Epithelial cell of proximal tubule (primary cell): ENCODE measurements at regions not wholly inside any gene's neighbourhood (a gene's known extent, or its start where the extent isn't known, plus 50 kb on each side); places are given as distances from the start of the nearest gene placed in this dataset.

Source experiments
- DNase-seq: peaks from one replicate; pipeline ENCODE4 v3.0.0-alpha.2; 2011; ENCODE audit warnings: low read depth
- H3K4me3 ChIP-seq: 2 replicates; pipeline ENCODE4 v1.5.1; 2011; ENCODE audit warnings: low read depth, mild to moderate bottlenecking, low read length
- TF ChIP-seq, protein P1 (sequence below): conservative IDR thresholded peaks from 2 replicates; pipeline ENCODE4 v1.5.1; 2012; ENCODE audit warnings: low read depth, mild to moderate bottlenecking, low read length

DNA sequence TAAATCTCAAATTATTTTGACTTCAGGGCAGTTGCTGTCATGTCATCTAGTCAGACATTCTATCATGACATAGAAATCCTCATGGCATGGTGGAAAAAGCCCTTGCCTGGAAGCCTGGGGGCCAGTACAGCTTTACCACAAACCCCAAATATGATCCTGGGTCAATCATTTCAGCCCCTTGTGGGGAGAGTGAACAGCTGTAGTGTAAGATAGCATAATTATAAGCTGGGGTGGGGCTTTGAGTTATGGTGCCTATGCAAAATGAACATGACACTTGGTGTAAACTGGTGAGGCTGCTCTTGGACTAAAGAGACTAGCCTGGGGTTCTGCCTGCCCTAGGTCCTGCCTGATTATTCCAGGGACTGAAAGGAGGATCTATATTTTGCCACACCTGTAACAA is 207.7 kb upstream of the DDHD1 start:
- no peak for DNase-seq
- no peak overlapping the region for H3K4me3 ChIP-seq
- TF ChIP-seq, protein P1, sequence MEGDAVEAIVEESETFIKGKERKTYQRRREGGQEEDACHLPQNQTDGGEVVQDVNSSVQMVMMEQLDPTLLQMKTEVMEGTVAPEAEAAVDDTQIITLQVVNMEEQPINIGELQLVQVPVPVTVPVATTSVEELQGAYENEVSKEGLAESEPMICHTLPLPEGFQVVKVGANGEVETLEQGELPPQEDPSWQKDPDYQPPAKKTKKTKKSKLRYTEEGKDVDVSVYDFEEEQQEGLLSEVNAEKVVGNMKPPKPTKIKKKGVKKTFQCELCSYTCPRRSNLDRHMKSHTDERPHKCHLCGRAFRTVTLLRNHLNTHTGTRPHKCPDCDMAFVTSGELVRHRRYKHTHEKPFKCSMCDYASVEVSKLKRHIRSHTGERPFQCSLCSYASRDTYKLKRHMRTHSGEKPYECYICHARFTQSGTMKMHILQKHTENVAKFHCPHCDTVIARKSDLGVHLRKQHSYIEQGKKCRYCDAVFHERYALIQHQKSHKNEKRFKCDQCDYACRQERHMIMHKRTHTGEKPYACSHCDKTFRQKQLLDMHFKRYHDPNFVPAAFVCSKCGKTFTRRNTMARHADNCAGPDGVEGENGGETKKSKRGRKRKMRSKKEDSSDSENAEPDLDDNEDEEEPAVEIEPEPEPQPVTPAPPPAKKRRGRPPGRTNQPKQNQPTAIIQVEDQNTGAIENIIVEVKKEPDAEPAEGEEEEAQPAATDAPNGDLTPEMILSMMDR = no peak

DNA sequence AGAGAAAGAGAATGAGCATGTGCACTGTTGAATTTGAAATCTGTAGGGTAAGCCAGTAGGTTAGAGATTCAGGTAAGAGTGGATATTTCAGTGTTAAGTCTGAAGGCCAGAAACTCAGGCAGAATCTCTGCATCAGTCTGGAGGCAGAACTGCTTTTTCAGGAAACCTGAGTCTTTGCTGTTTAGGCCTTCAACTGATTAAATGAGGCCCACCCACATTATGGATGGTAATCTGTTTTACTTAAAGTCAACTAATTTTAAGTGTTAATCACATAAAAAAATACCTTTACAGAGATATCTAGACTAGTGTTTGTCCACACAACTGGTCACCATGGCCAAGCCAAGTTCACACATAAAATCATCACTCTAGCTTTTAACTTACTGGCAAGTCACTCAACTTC is 205.0 kb upstream of the DDHD1 start:
- TF ChIP-seq, protein P1 = no peak
- DNase-seq = no peak
- no peak overlapping the region for H3K4me3 ChIP-seq

DNA sequence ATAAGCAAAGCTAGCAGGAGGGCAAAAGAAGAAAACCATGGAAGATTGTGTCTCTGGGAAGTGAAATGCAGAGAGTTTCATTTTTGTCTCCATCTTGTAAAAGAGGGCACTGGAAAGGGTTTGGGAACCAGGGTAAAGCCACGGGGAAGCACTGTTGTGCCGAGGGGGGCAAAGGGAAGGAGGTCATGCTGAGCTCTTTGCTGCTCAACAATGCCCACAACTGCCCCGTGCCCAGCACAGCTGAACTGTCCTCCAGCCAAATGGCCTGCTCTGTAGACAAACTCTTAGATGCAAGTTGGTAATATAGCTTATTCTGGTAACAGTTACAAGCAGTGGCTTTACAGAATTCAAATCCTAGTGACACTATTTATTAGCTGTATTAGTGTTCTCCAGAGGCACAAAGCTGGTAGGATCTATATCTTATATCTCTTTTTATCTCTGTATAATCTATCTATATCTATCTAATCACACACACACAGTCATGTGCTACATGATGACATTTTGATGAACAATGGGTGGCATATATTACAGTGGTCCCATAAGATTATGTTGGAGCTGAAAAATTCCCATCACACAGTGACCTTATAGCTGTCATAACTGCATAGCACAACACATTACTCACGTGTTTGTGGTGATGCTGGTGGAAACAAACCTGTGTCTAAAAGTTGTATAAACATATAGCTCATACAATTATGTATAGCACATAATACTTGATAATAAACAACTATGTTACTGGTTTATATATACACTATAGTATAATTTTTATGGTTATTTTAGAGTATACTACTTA is 203.4 kb upstream of the DDHD1 start:
- no peak overlapping the region for H3K4me3 ChIP-seq
- no peak for DNase-seq
- TF ChIP-seq, protein P1 = no peak

DNA sequence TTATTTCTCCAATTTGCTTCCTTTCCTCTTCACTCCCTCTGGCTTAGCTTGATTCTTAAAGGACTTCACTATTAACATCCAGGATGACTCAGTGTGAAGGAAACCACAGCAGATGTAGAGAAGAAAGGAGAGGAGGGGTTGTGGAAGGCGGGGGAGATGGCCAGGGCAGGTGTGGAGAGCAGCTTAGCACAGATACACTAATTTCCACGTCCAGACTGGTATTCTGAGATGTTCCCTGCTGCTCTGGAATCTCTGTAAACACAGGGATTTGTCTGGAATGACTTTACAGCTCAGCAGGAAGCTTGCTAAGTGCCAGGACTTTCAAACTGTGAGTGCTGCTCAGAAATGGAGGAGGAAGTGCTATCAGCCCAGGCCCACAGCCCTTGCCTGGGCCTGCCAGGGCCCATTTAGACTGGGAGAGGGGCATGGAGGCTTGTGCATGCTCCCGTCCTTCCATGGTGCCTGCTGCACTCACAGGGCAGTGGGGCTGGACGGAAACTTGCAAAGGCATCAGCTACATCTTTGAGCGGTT is 202.5 kb upstream of the DDHD1 start:
- DNase-seq = no peak
- TF ChIP-seq, protein P1 = no peak
- no peak overlapping the region for H3K4me3 ChIP-seq

DNA sequence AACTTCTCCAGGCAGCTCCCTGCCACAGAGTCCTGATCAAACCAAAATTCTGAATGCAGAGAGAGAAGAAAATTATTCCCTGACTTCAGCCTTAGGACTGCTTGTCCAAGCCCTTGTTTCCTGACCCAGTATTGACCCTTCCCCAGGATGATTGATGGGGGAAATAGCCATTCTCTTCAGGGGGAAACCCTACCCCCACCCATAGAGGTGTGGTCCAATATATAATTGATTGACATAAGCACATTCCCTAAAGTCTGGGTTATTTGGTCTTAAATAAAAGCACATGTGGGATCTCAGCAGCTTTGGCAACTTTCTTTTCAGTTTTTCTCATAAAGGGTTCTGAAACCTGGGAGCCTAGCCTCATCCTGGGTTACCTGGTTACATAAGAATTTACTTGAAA is 201.2 kb upstream of the DDHD1 start:
- H3K4me3 ChIP-seq = no peak overlapping the region
- TF ChIP-seq, protein P1 = no peak
- DNase-seq = no peak

DNA sequence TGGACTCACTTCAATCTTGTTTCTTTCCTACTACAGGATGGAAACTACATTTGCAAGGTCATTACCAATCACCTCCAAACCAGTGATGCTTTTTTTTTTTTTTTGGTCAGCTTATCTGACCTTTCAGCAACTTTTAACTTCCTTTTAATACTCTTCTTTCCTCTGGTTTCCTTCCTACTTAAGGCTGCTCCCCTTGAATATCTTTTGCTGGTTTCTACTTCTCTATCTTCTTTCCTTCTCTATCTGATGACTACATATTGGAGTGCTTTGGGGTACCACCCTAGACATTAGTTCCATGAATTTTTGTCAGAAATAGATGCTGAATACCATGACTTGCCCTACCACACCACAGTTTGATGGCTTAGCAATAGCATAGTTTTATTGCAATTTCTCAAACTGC is 197.7 kb upstream of the DDHD1 start:
- TF ChIP-seq, protein P1 = no peak
- DNase-seq = no peak
- H3K4me3 ChIP-seq = no peak overlapping the region

DNA sequence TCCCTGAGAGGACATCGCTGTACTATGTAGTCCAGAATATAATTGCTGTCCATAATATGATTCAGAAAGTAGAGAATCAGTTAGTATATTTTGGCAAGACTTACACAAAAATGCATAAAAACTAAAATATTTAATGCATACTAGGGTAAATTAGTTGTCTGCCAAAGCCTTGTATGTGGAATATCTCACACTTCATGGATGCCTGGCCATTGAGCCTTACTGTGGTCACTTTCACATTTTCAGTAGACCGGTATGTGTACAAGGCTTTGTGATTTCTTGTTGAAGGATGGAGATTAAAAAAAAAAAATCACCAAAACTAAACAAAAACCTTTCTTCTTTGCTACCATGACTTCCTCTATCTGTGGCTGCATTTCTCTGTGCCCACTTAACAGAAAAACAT is 197.3 kb upstream of the DDHD1 start:
- DNase-seq = no peak
- H3K4me3 ChIP-seq = no peak overlapping the region
- TF ChIP-seq, protein P1 = no peak
